Karpas-422 (cell line): ENCODE measurements at regions not wholly inside any gene's neighbourhood (a gene's known extent, or its start where the extent isn't known, plus 50 kb on each side); places are given as distances from the start of the nearest gene placed in this dataset.

Experiments
- DNase-seq: peaks from one replicate; pipeline ENCODE4 v3.0.0-alpha.2; 2015
- H2AFZ ChIP-seq: fragments of 200-600 bp; sonication (generic); 2 replicates; pipeline ENCODE4 v1.6.1; 2014; ENCODE audit warnings: antibody characterized with exemption, low read length, mixed read lengths
- H3K27ac ChIP-seq: fragments of 200-600 bp; sonication (generic); 2 replicates; pipeline ENCODE4 v1.5.1; 2014; ENCODE audit warnings: mild to moderate bottlenecking, low read length, moderate library complexity
- H3K27me3 ChIP-seq: fragments of 200-600 bp; sonication (generic); 2 replicates; pipeline ENCODE4 v1.6.1; 2014; ENCODE audit warnings: low read length, mixed read lengths
- H3K36me3 ChIP-seq: fragments of 200-600 bp; sonication (generic); 2 replicates; pipeline ENCODE4 v1.6.1; 2014; ENCODE audit warnings: low read length, mixed read lengths; ENCODE audit not compliant: insufficient read depth
- H3K4me1 ChIP-seq: fragments of 200-600 bp; sonication (generic); 2 replicates; pipeline ENCODE4 v1.6.1; 2014; ENCODE audit warnings: mild to moderate bottlenecking, low read length, mixed read lengths
- H3K4me2 ChIP-seq: fragments of 200-600 bp; sonication (generic); 2 replicates; pipeline ENCODE4 v1.6.1; 2014; ENCODE audit warnings: low read length, low read depth, mild to moderate bottlenecking; ENCODE audit not compliant: poor library complexity, severe bottlenecking
- H3K4me3 ChIP-seq: fragments of 200-600 bp; sonication (generic); 2 replicates; pipeline ENCODE4 v1.5.1; 2014; ENCODE audit warnings: mild to moderate bottlenecking, antibody characterized with exemption, low read length, mixed read lengths
- H3K79me2 ChIP-seq: fragments of 200-600 bp; sonication (generic); 2 replicates; pipeline ENCODE4 v1.6.1; 2014; ENCODE audit warnings: mild to moderate bottlenecking, low read length, mixed read lengths
- H3K9ac ChIP-seq: fragments of 200-600 bp; sonication (generic); 2 replicates; pipeline ENCODE4 v1.6.0; 2014; ENCODE audit warnings: low read length
- H3K9me2 ChIP-seq: fragments of 200-600 bp; sonication (generic), shearing (Covaris generic); replicated peaks from 2 replicates; pipeline ENCODE4 v1.6.0; 2014; ENCODE audit warnings: mild to moderate bottlenecking, low read length, moderate library complexity; ENCODE audit not compliant: insufficient read depth
- H3K9me3 ChIP-seq: fragments of 300-700, 200-600 bp; sonication (generic); 2 replicates; pipeline ENCODE4 v1.6.1; 2014; ENCODE audit warnings: low read length, mixed read lengths
- H4K20me1 ChIP-seq: fragments of 200-600 bp; sonication (generic); 2 replicates; pipeline ENCODE4 v1.6.1; 2014; ENCODE audit warnings: mild to moderate bottlenecking, antibody characterized with exemption, low read length, low read depth; ENCODE audit not compliant: insufficient read depth

- Histone ChIP-seq H3K4me1 (no peaks in the 10 kb centered on the region), H3K27me3 (no peaks in the 10 kb centered on the region), H3K9me3 (no peaks in the 10 kb centered on the region), H3K4me3 (no peak overlapping the region), H3K4me2 (no peak overlapping the region), H3K9ac (no peak overlapping the region), H3K36me3 (no peaks in the 10 kb centered on the region), H3K9me2 (no peaks in the 10 kb centered on the region), H3K79me2 (no peaks in the 10 kb centered on the region), H2AFZ (no peak overlapping the region), H4K20me1 (no peaks in the 10 kb centered on the region), H3K27ac (no peak overlapping the region)
- DNase-seq, result no peak
Measured at GRCh38 chr20:48571949-48572847, 255.6 kb downstream of the PREX1 start.

DNA sequence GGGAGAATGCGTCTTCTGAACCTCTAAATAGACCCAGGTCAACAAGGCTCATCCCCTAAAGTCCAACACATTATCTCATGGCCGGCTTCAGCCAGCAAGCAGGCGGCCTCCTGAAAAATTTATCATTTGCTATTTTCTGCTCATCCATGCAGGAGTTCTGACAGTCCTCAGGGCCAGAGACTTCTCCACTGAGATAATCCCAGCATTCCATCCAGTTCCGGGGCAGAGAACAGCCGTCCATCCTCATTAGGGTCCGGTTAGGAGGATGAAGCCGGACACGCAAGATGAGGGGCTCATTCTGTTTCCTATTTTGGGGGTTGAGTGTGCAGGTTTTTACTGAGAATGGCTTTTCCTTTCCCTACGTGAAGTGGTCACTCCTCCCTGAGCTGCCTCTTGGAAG lies 258.1 kb downstream of the PREX1 start:
- DNase-seq, result no peak
- Histone ChIP-seq H3K27me3 (no peaks in the 10 kb centered on the region), H2AFZ (no peak overlapping the region), H4K20me1 (no peaks in the 10 kb centered on the region), H3K9me2 (no peaks in the 10 kb centered on the region), H3K4me1 (no peaks in the 10 kb centered on the region), H3K4me3 (no peak overlapping the region), H3K4me2 (no peak overlapping the region), H3K79me2 (no peaks in the 10 kb centered on the region), H3K27ac (no peak overlapping the region), H3K36me3 (no peaks in the 10 kb centered on the region), H3K9me3 (peaks cover 4% of the 10 kb centered on the region; the same call in 1 of the 2 replicates), H3K9ac (no peak overlapping the region)

DNA sequence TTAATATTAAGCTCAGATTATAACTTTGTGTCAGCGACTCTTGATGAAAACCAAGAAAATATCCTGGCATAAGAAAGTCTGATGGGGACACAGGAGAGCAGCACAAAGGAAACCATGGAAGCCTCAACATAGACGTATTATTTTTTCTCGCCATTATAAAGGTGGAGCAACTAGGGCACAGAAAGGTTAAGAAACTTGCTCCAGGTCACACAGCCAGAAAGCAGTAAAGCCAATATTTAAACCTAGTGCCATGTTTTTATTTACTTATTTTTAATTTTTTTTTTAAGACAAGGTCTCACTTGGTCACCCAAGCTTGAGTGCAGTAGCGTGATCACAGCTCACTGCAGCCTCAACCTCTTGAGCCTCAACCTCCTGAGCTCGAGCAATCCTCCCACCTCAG lies 259.3 kb downstream of the PREX1 start:
- H2AFZ ChIP-seq, result no peak overlapping the region
- no peak overlapping the region for H3K27ac ChIP-seq
- no peaks in the 10 kb centered on the region for H3K4me1 ChIP-seq
- H3K27me3 ChIP-seq, result no peaks in the 10 kb centered on the region
- no peaks in the 10 kb centered on the region for H3K36me3 ChIP-seq
- DNase-seq, result no peak
- peaks cover 5% of the 10 kb centered on the region; the same call in 1 of the 2 replicates for H3K9me3 ChIP-seq
- no peak overlapping the region for H3K4me3 ChIP-seq
- H3K79me2 ChIP-seq, result no peaks in the 10 kb centered on the region
- H3K9ac ChIP-seq, result no peak overlapping the region
- no peaks in the 10 kb centered on the region for H4K20me1 ChIP-seq
- H3K4me2 ChIP-seq, result no peak overlapping the region
- no peaks in the 10 kb centered on the region for H3K9me2 ChIP-seq

GRCh38 chr20:48567145-48567544 lies 260.7 kb downstream of the PREX1 start:
- H3K27ac ChIP-seq, result no peak overlapping the region
- H3K9me2 ChIP-seq, result no peaks in the 10 kb centered on the region
- H2AFZ ChIP-seq, result no peak overlapping the region
- no peaks in the 10 kb centered on the region for H3K4me1 ChIP-seq
- H3K27me3 ChIP-seq, result no peaks in the 10 kb centered on the region
- H3K4me2 ChIP-seq, result no peak overlapping the region
- DNase-seq, result no peak
- H3K9ac ChIP-seq, result no peak overlapping the region
- no peak overlapping the region for H3K4me3 ChIP-seq
- H4K20me1 ChIP-seq, result no peaks in the 10 kb centered on the region
- no peaks in the 10 kb centered on the region for H3K79me2 ChIP-seq
- H3K9me3 ChIP-seq, result peaks cover 5% of the 10 kb centered on the region; the same call in 1 of the 2 replicates
- no peaks in the 10 kb centered on the region for H3K36me3 ChIP-seq

- DNase-seq, result no peak
- Histone ChIP-seq H3K4me3 (no peak overlapping the region), H3K4me2 (no peak overlapping the region), H3K4me1 (no peaks in the 10 kb centered on the region), H3K79me2 (no peaks in the 10 kb centered on the region), H2AFZ (no peak overlapping the region), H3K9me2 (no peaks in the 10 kb centered on the region), H3K9me3 (peaks cover 5% of the 10 kb centered on the region; the same call in 1 of the 2 replicates), H3K36me3 (no peaks in the 10 kb centered on the region), H3K27me3 (no peaks in the 10 kb centered on the region), H4K20me1 (no peaks in the 10 kb centered on the region), H3K27ac (no peak overlapping the region), H3K9ac (no peak overlapping the region)
Measured at GRCh38 chr20:48564982-48565539, 262.7 kb downstream of the PREX1 start.

- H3K4me1 ChIP-seq, result no peaks in the 10 kb centered on the region
- DNase-seq, result peak; percentile 42
- peaks cover 5% of the 10 kb centered on the region; the same call in 1 of the 2 replicates for H3K9me3 ChIP-seq
- no peak overlapping the region for H3K27ac ChIP-seq
- H2AFZ ChIP-seq, result no peak overlapping the region
- no peak overlapping the region for H3K9ac ChIP-seq
- H3K79me2 ChIP-seq, result no peaks in the 10 kb centered on the region
- no peaks in the 10 kb centered on the region for H4K20me1 ChIP-seq
- no peaks in the 10 kb centered on the region for H3K36me3 ChIP-seq
- no peak overlapping the region for H3K4me3 ChIP-seq
- no peaks in the 10 kb centered on the region for H3K9me2 ChIP-seq
- H3K27me3 ChIP-seq, result no peaks in the 10 kb centered on the region
- H3K4me2 ChIP-seq, result no peak overlapping the region
Measured at GRCh38 chr20:48563191-48563870, 264.5 kb downstream of the PREX1 start.

GRCh38 chr20:48562586-48563116 lies 265.1 kb downstream of the PREX1 start:
- Histone ChIP-seq H3K79me2 (no peaks in the 10 kb centered on the region), H3K4me3 (no peak overlapping the region), H3K9me2 (no peaks in the 10 kb centered on the region), H3K36me3 (no peaks in the 10 kb centered on the region), H3K4me1 (no peaks in the 10 kb centered on the region), H3K4me2 (no peak overlapping the region), H2AFZ (no peak overlapping the region), H3K27ac (no peak overlapping the region), H3K9ac (no peak overlapping the region), H3K9me3 (peaks cover 5% of the 10 kb centered on the region; the same call in 1 of the 2 replicates), H3K27me3 (no peaks in the 10 kb centered on the region), H4K20me1 (no peaks in the 10 kb centered on the region)
- DNase-seq, result no peak

DNA sequence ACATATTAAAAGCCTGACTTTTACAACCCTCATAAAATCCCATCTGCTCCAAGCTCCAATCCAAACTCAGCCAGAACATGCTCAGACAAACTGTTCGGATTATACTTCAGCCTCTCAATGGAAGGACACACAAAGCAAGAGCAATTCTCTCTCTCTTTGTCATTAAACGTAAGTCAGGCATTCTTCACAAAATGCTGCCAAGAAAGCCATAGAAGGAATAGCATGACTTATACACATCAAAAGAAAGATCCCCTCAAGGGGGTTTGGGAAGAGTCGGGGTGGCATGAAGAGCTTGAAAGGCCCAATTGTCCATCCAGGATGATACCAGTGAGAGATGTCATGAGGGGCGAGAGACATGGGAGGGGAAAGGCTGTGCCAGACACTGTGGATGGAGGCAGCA lies 268.9 kb downstream of the PREX1 start:
- DNase-seq, result no peak
- no peak overlapping the region for H3K4me3 ChIP-seq
- H3K27ac ChIP-seq, result no peak overlapping the region
- H3K36me3 ChIP-seq, result no peaks in the 10 kb centered on the region
- no peaks in the 10 kb centered on the region for H3K9me3 ChIP-seq
- no peak overlapping the region for H2AFZ ChIP-seq
- no peak overlapping the region for H3K4me2 ChIP-seq
- H3K9ac ChIP-seq, result no peak overlapping the region
- no peaks in the 10 kb centered on the region for H3K79me2 ChIP-seq
- H3K4me1 ChIP-seq, result no peaks in the 10 kb centered on the region
- H3K27me3 ChIP-seq, result no peaks in the 10 kb centered on the region
- no peaks in the 10 kb centered on the region for H3K9me2 ChIP-seq
- no peaks in the 10 kb centered on the region for H4K20me1 ChIP-seq
